HG03280 (cell line): ENCODE measurements at regions not wholly inside any gene's neighbourhood (a gene's known extent, or its start where the extent isn't known, plus 50 kb on each side); places are given as distances from the start of the nearest gene placed in this dataset.
"Not testable (repeated sequence)": the region's sequence is repeated elsewhere in the genome, so short reads cannot be mapped to it uniquely, and the experiment has no call there.

Experiments used
- ATAC-seq: cut with Tn5 transposase; IDR thresholded peaks from one replicate; pipeline ENCODE4 v1.9.1; 2021; ENCODE audit warnings: mild to moderate bottlenecking, moderate library complexity; ENCODE audit not compliant: unreplicated experiment

- no peak for ATAC-seq
Measured at GRCh38 chr9:103068753-103069152, 73.6 kb downstream of the CYLC2 start.

- ATAC-seq: no peak
Measured at GRCh38 chr9:103078581-103078980, 83.4 kb downstream of the CYLC2 start.

DNA sequence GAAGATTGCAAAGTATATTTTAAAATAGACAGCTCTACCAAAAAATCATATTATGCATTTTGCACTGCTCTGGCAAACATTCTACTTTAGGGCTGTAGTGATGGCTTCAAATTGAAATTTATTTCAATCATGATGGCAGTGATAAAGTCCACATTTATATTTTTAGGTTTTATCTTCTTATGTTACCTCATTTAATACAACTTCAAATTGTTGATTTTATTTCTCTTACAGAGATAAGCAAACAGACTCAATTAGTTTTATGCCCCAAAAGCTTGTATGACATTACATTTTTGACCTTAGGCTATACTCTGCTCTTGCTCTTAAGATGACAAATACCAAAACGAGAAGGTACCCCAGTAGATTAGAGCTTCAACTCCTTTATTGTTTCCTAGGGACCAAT is 87.4 kb downstream of the CYLC2 start:
- no peak for ATAC-seq

DNA sequence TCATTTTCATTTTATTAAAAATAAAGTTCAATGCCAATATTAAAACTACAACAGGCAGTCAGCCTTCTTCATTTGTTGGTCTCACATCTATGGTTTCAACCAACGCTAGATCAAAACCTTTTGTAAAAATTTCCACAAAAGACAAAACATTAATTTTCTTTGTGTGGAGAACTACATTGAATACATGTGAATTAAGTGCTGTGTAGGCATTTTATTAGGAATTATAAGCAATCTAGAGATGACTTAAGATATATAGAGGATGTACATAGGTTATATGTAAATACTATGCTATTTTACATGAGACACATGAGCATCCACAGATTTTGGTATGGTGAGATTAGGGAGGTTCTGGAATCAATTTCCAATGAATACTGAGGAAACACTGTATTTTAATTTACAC is 94.2 kb downstream of the CYLC2 start:
- no peak for ATAC-seq

GRCh38 chr9:103104101-103104500 is 109.0 kb downstream of the CYLC2 start:
- ATAC-seq: no peak

DNA sequence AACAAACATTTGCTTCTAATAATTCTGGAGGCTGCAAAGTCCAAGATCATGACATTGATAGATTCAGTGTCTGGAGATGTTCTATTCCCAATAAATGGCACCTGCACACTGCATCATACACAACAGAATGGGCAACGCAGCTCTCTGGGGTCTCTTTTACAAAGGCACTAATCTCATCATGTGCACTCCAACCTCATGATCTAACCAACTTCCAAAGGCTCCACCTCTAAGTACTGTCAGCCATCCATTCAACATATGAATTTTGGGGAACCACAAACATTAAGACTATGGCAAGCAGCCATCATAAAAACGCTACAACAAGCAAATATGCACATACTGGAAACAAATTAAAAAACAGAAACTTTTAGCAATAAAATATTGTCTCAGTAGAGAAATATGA is 121.1 kb downstream of the CYLC2 start:
- ATAC-seq: no peak

DNA sequence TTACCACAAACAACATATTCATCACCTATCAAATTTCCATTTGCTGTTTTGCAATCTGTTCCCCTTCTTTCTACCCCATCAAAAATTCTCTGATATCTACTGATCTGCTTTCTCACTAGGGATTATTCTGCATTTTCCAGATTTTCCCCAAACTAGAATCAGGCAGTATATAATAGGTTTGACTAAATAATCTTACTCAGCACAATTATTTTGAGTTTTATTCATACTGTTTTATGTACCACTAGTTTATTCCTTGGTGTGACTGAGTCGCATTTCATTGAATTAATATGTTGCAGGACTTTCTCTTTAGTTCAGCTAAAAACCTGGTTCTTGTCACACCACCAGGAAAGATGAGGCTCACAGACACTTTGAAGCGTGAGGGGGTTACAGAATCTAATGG is 131.4 kb downstream of the CYLC2 start:
- no peak for ATAC-seq

GRCh38 chr9:103139891-103140290 is 144.8 kb downstream of the CYLC2 start:
- no peak for ATAC-seq

DNA sequence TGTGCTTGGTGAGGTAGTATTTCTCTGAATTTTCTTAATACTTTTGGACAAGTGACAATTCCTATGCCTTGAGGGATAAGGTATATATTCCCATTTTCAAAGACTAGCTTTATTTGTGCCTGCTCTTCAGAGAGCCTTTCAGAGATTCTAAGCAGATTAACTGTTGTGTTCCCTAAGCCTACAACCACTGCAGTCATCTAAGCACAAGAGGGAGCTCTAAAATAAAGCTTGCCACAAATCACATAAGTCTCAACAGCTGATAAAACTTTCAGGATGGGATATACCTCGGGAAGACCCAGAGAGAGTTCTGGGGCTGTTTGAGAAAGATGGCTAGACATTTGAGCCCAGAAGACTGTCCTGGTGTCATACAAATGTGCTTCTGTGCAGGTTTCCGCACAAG is 157.3 kb downstream of the CYLC2 start:
- no peak for ATAC-seq

- no peak for ATAC-seq
Measured at GRCh38 chr9:103167530-103167929, 172.4 kb downstream of the CYLC2 start.

GRCh38 chr9:103168254-103168653 is 173.1 kb downstream of the CYLC2 start:
- ATAC-seq: no peak

DNA sequence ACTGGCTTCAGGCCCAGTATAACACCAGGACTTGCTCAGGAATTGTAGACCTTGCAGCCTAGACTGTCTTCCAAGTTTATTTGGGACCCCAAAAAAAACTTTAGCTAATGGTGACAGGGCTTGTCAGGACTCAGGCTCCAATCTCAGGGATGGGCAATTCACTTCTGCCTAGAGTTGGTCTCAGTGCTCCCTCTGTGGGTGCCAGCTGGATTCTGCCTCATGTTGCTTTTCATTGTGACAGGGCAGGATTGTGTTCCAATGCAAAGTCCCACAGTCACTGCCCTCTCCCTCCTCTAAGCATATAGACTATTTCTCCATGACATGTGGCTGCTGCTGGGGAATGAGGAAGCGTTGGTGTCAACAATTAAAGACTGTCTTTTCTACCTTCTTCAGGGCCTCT is 174.7 kb downstream of the CYLC2 start:
- no peak for ATAC-seq

DNA sequence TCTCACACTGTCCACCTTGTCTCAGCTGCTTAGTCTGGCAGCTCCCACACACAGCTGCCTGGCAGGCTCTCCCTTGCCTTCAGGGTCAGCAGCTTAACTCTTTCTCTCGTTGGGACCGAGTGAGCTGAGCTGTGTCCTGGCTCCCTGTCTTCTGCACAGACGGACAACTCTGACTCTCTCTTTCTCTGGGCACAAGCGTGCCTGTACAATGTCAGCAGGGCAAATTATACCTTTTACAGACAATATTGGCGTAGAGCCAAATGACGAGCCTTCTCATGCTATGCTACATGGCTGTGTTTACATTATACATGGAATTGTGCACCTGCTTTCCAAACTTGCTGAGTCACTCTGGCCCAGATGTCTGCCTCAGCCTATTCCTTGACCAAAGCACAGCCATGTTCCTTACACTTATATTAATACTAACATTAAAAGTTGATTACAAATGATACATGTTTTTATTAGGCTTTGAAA is 188.6 kb downstream of the CYLC2 start:
- no peak for ATAC-seq

- no peak for ATAC-seq
Measured at GRCh38 chr9:103186959-103187358, 191.8 kb downstream of the CYLC2 start.

DNA sequence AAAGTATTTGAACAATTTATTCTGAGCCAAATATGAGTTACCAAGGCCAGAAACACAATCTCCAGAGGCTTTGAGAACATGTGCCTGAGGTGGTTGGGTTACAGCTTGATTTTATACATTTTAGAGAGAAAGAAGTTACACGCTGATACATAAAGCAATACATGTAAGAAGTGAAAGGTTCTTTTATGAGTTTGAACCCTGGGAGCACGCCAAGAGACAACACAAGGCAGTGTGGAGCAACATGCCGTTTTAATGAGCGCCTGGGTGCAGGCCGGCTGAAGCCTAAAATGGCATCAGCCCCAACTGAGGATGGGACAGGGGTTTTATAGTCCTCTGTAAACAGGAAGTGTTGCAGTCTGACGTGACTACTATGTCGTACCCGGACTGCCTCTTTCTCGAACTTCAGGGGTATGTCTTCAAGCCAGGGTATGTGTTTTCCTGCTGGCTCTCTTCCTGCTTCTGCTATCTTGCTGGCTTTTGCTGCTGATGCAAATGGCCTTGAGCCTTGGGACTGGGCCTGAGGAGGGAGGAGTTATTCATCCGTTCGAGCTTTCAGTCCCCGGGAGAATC is 193.7 kb downstream of the CYLC2 start:
- no peak for ATAC-seq

GRCh38 chr9:103193992-103194391 is 198.9 kb downstream of the CYLC2 start:
- no peak for ATAC-seq

DNA sequence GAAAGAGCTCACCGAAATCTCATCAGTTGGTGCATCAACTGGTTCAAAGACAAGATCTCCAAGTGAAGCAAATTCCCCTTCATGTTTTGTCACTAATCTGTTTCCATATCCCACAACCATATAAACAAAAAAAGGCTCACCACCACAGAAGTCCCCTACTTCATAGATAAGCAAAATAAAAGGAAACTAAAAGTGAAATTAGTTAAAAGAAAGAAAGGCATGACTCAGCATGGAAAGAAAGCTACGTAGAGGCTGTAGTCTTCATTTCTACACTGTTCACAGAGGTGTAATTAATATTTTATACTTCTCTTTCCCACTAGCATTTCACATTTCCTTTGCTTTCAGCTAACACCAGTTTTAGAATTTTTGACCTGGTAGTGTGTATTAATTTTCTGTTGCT is 208.0 kb downstream of the CYLC2 start:
- no peak for ATAC-seq

DNA sequence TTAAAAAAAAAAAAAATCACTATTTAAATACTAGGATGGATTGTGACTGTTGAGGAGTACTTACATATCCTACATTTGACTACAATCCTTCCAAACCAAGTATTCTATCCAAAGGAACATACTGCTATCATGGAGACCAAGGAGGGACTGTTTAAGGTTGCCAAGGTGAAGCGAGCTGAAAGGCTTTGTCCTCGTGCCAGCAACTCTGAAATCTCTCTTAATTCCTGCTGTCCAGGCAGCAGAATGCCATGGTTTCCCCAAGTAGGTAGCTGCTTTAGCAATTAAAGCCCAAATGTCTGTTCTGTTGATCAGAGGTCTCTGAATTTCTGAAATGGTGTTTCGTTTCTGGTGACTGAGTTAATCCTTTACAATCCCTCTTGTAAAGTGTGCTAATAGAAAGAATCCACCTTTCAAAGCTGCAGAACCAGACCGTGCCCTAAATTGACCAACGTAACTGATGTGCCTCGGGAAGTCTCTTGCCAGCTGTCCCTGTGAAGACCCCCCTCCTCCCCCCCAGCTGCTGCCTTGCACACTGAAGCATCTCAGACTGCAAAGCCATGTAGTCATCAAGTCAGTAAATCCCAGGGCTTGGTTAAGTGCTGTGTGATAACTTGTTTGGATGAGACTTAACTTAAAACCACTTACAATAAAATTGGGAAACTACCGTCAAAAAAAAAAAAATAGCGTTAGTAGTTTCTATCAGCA is 210.9 kb downstream of the CYLC2 start:
- ATAC-seq: not testable (repeated sequence)

DNA sequence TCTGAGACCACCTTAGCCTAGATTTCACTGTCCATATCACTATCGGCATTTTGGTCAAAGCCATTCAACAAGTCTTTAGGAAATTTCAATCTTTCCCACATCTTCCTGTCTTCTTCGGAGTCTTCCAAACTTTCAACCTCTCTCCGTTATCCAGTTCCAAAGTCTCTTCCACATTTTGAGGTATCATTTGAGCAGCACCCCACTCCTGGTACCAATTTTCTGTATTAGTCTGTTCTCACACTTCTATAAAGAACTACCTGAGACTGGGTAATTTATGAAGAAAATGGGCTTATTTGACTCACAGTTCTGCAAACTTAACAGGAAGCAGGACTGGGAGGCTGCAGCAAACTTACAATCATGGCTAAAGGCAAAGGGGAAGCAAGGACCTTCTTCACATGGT is 215.5 kb downstream of the CYLC2 start:
- no peak for ATAC-seq

- ATAC-seq: no peak
Measured at GRCh38 chr9:103215197-103215596, 220.1 kb downstream of the CYLC2 start.

DNA sequence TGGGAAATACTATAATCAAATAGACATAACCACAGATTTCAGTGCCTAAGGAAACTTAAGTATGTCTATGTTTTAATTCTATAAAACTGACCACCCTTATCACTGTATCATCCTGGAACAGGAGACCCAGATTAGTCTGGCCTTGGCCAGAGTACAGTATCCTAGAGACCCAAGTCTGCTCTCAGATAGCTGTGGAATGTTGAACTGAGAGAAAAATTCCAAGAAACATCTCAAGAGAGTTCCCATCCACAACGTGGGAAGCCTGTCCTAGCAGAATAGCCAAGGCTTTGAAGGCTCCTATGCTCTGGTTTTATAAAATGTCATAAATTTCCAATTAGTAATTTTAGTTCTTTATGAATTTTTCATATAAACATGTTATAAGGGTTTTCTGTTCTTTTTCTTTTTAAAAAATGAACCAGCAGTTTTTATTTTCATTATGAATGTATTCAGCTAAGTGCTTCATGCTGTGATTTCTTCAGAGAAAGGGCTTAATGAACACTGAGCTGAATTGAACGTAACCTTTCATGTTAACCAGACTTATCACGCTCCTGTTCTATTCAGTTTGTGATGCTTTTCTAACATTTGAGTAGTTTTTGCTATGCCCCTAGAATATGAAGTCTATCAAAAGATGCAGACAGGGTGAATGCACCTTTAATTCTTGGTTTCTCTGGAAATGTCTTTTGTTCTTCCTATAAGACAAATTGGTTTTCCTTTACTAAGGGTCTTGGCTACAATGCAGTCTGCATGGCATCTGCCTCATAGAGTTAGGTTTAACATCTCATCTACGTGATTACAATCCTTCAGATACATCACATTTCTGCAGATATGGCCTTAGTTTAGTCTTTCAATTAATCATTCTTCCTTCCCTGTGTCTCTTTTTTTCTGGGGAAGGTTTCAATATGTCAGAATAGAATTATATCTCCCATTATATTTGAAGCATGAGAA is 230.8 kb downstream of the CYLC2 start:
- no peak for ATAC-seq

- ATAC-seq: no peak
Measured at GRCh38 chr9:103226647-103227013, 231.5 kb downstream of the CYLC2 start.
